Neural progenitor cell (in vitro differentiated cells): ENCODE measurements at regions not wholly inside any gene's neighbourhood (a gene's known extent, or its start where the extent isn't known, plus 50 kb on each side); places are given as distances from the start of the nearest gene placed in this dataset.
"Not testable (repeated sequence)": the region's sequence is repeated elsewhere in the genome, so short reads cannot be mapped to it uniquely, and the experiment has no call there.

Source experiments
- CTCF ChIP-seq: fragments of 200-600 bp; sonication (generic); IDR thresholded peaks from 2 replicates; pipeline ENCODE4 v1.5.1; 2017; ENCODE audit warnings: antibody characterized with exemption, mild to moderate bottlenecking
- EZH2phosphoT487 ChIP-seq: fragments of 200-600 bp; sonication (generic); IDR thresholded peaks from 2 replicates; pipeline ENCODE4 v1.6.1; 2017; ENCODE audit warnings: antibody characterized with exemption

GRCh38 chr6:144572541-144572940 is 287.4 kb downstream of the UTRN start:
- TF ChIP-seq EZH2phosphoT487, CTCF: not testable (repeated sequence)
